Endothelial cell of umbilical vein (primary cell): ENCODE measurements at regions not wholly inside any gene's neighbourhood (a gene's known extent, or its start where the extent isn't known, plus 50 kb on each side); places are given as distances from the start of the nearest gene placed in this dataset.

Experiments used
- BruUV-seq: library from RNA; stranded (reverse); fragments of 400-500 nt; replicated peaks from 2 replicates; lab custom pipeline; 2021; lab: Mats Ljungman, UMichigan
- CTCF ChIA-PET: fragments of 300-600, 350-600 bp; sonication (Branson Sonifier 250); formaldehyde crosslinking; loops from one replicate; lab custom pipeline; 2021; ENCODE audit warnings: antibody characterized with exemption, inconsistent platforms; lab: Charles Lee
- POLR2A ChIA-PET: fragments of 300-600, 350-600 bp; sonication (Branson Sonifier 250); formaldehyde crosslinking; loops from one replicate; lab custom pipeline; 2021; ENCODE audit warnings: antibody characterized with exemption, inconsistent platforms; lab: Charles Lee
- DNase-seq: peaks from one replicate; pipeline ENCODE4 v3.0.0-alpha.2; 2011; ENCODE audit warnings: low read depth, low spot score
- FAIRE-seq: peaks from 2 replicates; lab custom pipeline; 2011; peaks lifted over from hg19 to GRCh38; lab: Jason Lieb, UNC
- H2AFZ ChIP-seq: 2 replicates; pipeline ENCODE4 v1.6.0; 2012; ENCODE audit warnings: low read depth, low read length, control low read depth, inconsistent platforms
- H3K27ac ChIP-seq: 2 replicates; pipeline ENCODE4 v1.5.1; 2011; ENCODE audit warnings: low read depth, mild to moderate bottlenecking, control low read depth, low read length, moderate library complexity; ENCODE audit not compliant: insufficient read depth
- H3K27me3 ChIP-seq, 2 experiments: 2 replicates each; pipeline versions ENCODE4 v1.6.0 to v1.6.1; 2011; ENCODE audit warnings: low read length in 2 of 2, mixed read lengths in 1 of 2; ENCODE audit not compliant: control insufficient read depth in 2 of 2, insufficient read depth in 2 of 2
- H3K36me3 ChIP-seq, 2 experiments: 2 replicates in 1 of 2; 3 replicates in 1 of 2; pipeline ENCODE4 v1.5.1; 2011; ENCODE audit warnings: low read length in 2 of 2, mild to moderate bottlenecking in 1 of 2, moderate library complexity in 1 of 2; ENCODE audit not compliant: control insufficient read depth in 2 of 2, insufficient read depth in 2 of 2; ENCODE audit errors: extremely low read depth in 1 of 2
- H3K4me1 ChIP-seq: 3 replicates; pipeline ENCODE4 v1.5.1; 2011; ENCODE audit warnings: mild to moderate bottlenecking, low read length; ENCODE audit not compliant: control insufficient read depth, insufficient read depth; ENCODE audit errors: extremely low read depth
- H3K4me2 ChIP-seq: 2 replicates; pipeline ENCODE4 v1.6.1; 2011; ENCODE audit warnings: low read length, control low read depth, mixed read lengths; ENCODE audit not compliant: insufficient read depth
- H3K4me3 ChIP-seq, 3 experiments: fragments of 200-600 bp in 1 of 3; sonication (generic), shearing (Covaris generic) in 1 of 3; replicated peaks in 1 of 3; 2 replicates each; pipeline ENCODE4 v1.5.1; 2011 to 2016; ENCODE audit warnings: control low read depth in 3 of 3, low read length in 3 of 3, mild to moderate bottlenecking in 2 of 3, inconsistent platforms in 1 of 3, low read depth in 1 of 3, moderate library complexity in 1 of 3; ENCODE audit not compliant: insufficient read depth in 1 of 3
- H3K79me2 ChIP-seq: 2 replicates; pipeline ENCODE4 v1.6.0; 2012; ENCODE audit warnings: low read length, inconsistent platforms; ENCODE audit not compliant: control insufficient read depth, insufficient read depth
- H3K9ac ChIP-seq: replicated peaks from 2 replicates; pipeline ENCODE3; 2011; ENCODE audit warnings: low read length, control low read depth; ENCODE audit not compliant: insufficient read depth; ENCODE audit errors: extremely low read depth
- H3K9me1 ChIP-seq: replicated peaks from 3 replicates; pipeline ENCODE4 v1.6.0; 2011; ENCODE audit warnings: mild to moderate bottlenecking, low read length; ENCODE audit not compliant: control insufficient read depth, insufficient read depth; ENCODE audit errors: extremely low read depth
- H3K9me3 ChIP-seq: replicated peaks from 2 replicates; pipeline ENCODE4 v1.5.1; 2012; ENCODE audit warnings: low read length, inconsistent platforms; ENCODE audit not compliant: control insufficient read depth, insufficient read depth
- H4K20me1 ChIP-seq: replicated peaks from 2 replicates; pipeline ENCODE3; 2011; ENCODE audit warnings: mild to moderate bottlenecking, low read length; ENCODE audit not compliant: control insufficient read depth, insufficient read depth; ENCODE audit errors: extremely low read depth
- EZH2 ChIP-seq: IDR thresholded peaks from 2 replicates; pipeline ENCODE4 v1.6.1; 2012; ENCODE audit warnings: borderline replicate concordance, low read depth, mild to moderate bottlenecking, moderate library complexity, low read length, inconsistent platforms; ENCODE audit not compliant: severe bottlenecking
- FOS ChIP-seq: IDR thresholded peaks from 2 replicates; pipeline ENCODE4 v1.6.1; 2011; ENCODE audit warnings: mild to moderate bottlenecking, low read length, moderate library complexity, borderline replicate concordance; ENCODE audit not compliant: insufficient read depth
- GATA2 ChIP-seq: IDR thresholded peaks from 2 replicates; pipeline ENCODE4 v1.7.0; 2011; ENCODE audit warnings: low read depth, mild to moderate bottlenecking, moderate library complexity, mixed read lengths, low read length; ENCODE audit not compliant: insufficient read length, insufficient read depth
- JUN ChIP-seq: IDR thresholded peaks from 2 replicates; pipeline ENCODE4 v1.6.1; 2011; ENCODE audit warnings: borderline replicate concordance, low read depth; ENCODE audit not compliant: insufficient read length, insufficient read depth
- MYC ChIP-seq: IDR thresholded peaks from one replicate; pipeline ENCODE4 v1.6.1; 2011; ENCODE audit warnings: mild to moderate bottlenecking, low read depth, low read length
- POLR2A ChIP-seq: IDR thresholded peaks from 2 replicates; pipeline ENCODE4 v1.6.1; 2012; ENCODE audit warnings: low read depth, mild to moderate bottlenecking, control low read depth, low read length
- POLR2AphosphoS5 ChIP-seq: IDR thresholded peaks from 2 replicates; pipeline ENCODE4 v1.6.1; 2012; ENCODE audit warnings: low read depth, mild to moderate bottlenecking, control low read depth, low read length, moderate library complexity; ENCODE audit not compliant: insufficient read depth
- dilution Hi-C: fragments of 300-500 bp; cut with MboI; formaldehyde crosslinking; loops from one replicate; pipeline ENCODE4 v1.15.0; 2019; ENCODE audit warnings: low sequenced_read_pairs; ENCODE audit not compliant: extremely low pct_ligation_motif_present
- intact Hi-C: fragments of 100-400 bp; cut with micrococcal nuclease; formaldehyde crosslinking; loops from one replicate; pipeline ENCODE4 v1.10.0; 2022
- TF ChIP-seq, protein P1 (sequence below): IDR thresholded peaks from 2 replicates; pipeline ENCODE4 v1.6.1; 2011; ENCODE audit not compliant: insufficient read depth, insufficient read length
- TF ChIP-seq, protein P2 (sequence below), 2 donors: IDR thresholded peaks; 1 replicate in 1 of 2; 2 replicates in 1 of 2; pipeline ENCODE4 v1.5.1; 2011; ENCODE audit warnings: low read length in 2 of 2, mild to moderate bottlenecking in 2 of 2, moderate library complexity in 2 of 2, control low read depth in 1 of 2, inconsistent platforms in 1 of 2, low read depth in 1 of 2; ENCODE audit not compliant: insufficient read depth in 1 of 2; ENCODE audit errors: extremely low read depth in 1 of 2

DNA sequence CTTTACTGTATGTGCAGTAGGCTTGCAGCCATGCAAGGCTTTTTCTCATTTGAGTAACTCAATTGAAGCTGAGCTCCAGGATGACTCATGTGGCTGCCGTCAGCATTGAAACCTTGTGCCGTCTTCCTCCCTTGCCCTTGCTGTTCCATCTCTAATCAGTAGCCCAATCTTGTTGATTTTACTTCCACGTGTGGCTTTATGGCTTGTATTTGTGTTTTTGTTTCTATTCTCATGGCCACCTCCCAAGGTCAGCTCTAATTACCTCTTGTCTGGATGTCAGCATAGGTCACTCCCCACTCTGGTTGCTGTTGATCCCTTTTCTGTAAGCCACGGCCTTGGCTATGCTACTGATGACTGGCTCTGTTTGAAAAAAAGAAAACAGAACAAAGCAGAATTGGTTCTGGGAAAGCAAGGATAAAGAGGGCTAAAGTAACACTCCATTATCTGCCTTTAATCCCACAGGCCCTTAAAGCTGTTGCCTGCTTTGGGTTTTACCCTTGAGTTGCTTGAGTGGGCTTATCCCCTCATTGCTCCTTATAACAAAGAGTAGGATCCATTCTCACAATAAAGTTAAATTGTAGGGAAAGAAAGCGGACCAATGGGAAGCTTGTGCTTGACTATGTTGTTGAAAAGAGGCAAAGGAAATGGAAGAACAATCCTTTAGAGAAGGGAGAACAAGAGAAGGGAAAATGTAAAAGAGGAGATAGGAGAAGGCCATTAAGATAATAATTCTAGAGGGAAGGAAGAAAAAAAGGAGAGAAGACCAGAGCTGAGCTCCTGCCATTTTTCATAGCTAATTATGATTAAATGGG lies 173.9 kb upstream of the PGRMC2 start:
- Histone ChIP-seq H3K27ac (peak overlapping the region; percentile 76), H4K20me1 (no peaks in the 10 kb centered on the region), H3K36me3 (no peaks in the 10 kb centered on the region), H3K9me1 (no peaks in the 10 kb centered on the region), H3K79me2 (no peaks in the 10 kb centered on the region), H3K27me3 (no peaks in the 10 kb centered on the region), H3K4me1 (peaks cover 12% of the 10 kb centered on the region), H3K4me2 (peak overlapping the region; percentile 23), H3K9me3 (no peaks in the 10 kb centered on the region), H3K4me3 (no peak overlapping the region), H3K9ac (peak overlapping the region; percentile 20), H2AFZ (peak overlapping the region; percentile 72)
- intact Hi-C loops = loop anchor here (1.0 kb wide), 2 partner anchors 42 to 56 kb away; no protein-coding TSS in a partner anchor
- POLR2A ChIA-PET = interaction anchor here (0.5 kb wide), 1 partner anchor 68 kb away, joined by 3 read pairs; no protein-coding TSS in a partner anchor
- dilution Hi-C loops = no loop called here
- no TSS peak for BruUV-seq
- TF ChIP-seq, protein P1, sequence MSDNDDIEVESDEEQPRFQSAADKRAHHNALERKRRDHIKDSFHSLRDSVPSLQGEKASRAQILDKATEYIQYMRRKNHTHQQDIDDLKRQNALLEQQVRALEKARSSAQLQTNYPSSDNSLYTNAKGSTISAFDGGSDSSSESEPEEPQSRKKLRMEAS = peak; percentile 37
- peak; percentile 93 for TF ChIP-seq FOS
- TF ChIP-seq, protein P2, sequence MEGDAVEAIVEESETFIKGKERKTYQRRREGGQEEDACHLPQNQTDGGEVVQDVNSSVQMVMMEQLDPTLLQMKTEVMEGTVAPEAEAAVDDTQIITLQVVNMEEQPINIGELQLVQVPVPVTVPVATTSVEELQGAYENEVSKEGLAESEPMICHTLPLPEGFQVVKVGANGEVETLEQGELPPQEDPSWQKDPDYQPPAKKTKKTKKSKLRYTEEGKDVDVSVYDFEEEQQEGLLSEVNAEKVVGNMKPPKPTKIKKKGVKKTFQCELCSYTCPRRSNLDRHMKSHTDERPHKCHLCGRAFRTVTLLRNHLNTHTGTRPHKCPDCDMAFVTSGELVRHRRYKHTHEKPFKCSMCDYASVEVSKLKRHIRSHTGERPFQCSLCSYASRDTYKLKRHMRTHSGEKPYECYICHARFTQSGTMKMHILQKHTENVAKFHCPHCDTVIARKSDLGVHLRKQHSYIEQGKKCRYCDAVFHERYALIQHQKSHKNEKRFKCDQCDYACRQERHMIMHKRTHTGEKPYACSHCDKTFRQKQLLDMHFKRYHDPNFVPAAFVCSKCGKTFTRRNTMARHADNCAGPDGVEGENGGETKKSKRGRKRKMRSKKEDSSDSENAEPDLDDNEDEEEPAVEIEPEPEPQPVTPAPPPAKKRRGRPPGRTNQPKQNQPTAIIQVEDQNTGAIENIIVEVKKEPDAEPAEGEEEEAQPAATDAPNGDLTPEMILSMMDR (IDR thresholded peaks at IDR 0.05; ENCODE audit: extremely low read depth in 1 of 2, insufficient read depth in 1 of 2, low read depth in 1 of 2, low read length in 2 of 2) = no peak
- no peak for TF ChIP-seq EZH2
- peak; percentile 97 for TF ChIP-seq GATA2
- peak; percentile 78 for TF ChIP-seq JUN
- no peak for TF ChIP-seq MYC
- TF ChIP-seq POLR2AphosphoS5 = peak; percentile 51
- TF ChIP-seq POLR2A = no peak
- CTCF ChIA-PET = interaction anchor here (0.7 to 1.2 kb wide), 4 partner anchors 15 to 68 kb away, joined by 3 read pairs; no protein-coding TSS in a partner anchor
- FAIRE-seq (peak; percentile 96), DNase-seq (peak; percentile 95)
